ENCODE measurements at regions not wholly inside any gene's neighbourhood (a gene's known extent, or its start where the extent isn't known, plus 50 kb on each side); places are given as distances from the start of the nearest gene placed in this dataset.

DNA sequence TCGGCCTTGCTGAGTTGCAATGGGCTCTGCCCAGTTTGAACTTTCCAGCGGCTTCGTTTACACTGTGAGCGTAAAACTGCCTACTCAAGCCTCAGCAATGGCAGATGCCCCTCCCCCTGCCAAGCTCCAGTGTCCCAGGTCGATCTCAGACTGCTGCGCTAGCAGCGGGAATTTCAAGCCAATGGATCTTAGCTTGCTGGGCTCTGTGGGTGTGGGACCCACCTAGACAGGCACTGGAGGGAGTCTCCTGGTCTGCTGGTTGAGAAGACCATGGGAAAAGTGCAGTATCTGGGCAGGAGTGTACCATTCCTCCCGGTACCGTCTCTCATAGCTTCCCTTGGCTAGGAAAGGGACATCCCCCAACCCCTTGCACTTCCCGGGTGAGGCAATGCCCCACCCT is 88.2 kb downstream of the KLHL28 start:
- no peaks in the 10 kb centered on the region for H3K27me3 ChIP-seq
- H3K36me3 ChIP-seq = no peaks in the 10 kb centered on the region
- H3K4me1 ChIP-seq = no peaks in the 10 kb centered on the region
- H3K27ac ChIP-seq = no peak overlapping the region
- no peak for DNase-seq (ENCODE audit: low spot score in 2 of 2)
- peaks cover 0 to 4% of the 10 kb centered on the region in 2 donors for H3K9me3 ChIP-seq
- H3K4me3 ChIP-seq = no peak overlapping the region
- TF ChIP-seq CTCF (IDR thresholded peaks at IDR 0.05) = no peak
- intact Hi-C loops (cut with DNase I) = no loop called here

DNA sequence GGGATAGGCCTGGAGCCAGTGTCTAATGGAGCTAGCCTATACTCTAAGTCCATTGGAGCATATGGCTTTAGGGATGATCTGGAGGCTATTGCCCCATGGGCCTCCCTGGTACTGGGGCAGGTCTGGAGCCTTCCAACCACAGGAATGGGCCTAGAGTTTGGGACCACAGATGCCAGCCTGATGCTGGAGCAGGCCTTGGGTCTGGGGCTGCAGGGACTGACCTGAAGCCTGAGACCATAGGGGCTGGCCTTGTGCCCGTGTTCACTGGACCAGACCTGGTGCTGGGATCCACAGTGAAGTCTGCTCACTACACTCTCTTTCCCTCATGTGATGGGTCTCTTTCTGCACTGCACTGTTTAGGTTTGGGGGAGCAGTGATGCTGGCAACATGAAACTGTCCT is 95.0 kb downstream of the KLHL28 start:
- TF ChIP-seq CTCF (IDR thresholded peaks at IDR 0.05) = no peak
- intact Hi-C loops (cut with DNase I) = no loop called here
- no peak for DNase-seq (ENCODE audit: low spot score in 2 of 2)
- Histone ChIP-seq H3K27me3 (no peaks in the 10 kb centered on the region), H3K27ac (no peak overlapping the region), H3K4me1 (no peaks in the 10 kb centered on the region), H3K4me3 (no peak overlapping the region), H3K36me3 (no peaks in the 10 kb centered on the region), H3K9me3 (peaks cover 0 to 4% of the 10 kb centered on the region in 2 donors)

DNA sequence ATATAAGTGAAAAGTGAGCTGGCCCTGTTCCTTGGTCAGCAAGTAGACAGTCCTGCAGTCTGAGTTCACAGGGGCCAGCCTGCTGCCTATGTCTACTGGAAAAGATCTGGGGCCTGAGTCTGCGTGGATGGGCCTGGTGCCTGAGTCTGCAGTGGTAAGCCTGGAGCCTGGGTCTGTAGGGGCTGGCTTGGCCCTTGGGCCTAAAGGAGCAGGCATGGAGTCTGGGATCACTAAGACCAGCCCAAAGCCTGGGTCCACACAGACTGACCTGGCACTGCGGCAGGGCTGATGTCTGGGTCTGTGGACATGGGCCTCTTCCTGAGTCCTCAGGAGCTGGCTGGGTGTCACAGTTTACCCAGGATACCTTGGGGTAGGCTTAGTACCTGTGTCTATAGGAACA is 95.4 kb downstream of the KLHL28 start:
- Histone ChIP-seq H3K27me3 (no peaks in the 10 kb centered on the region), H3K4me1 (no peaks in the 10 kb centered on the region), H3K27ac (no peak overlapping the region), H3K4me3 (no peak overlapping the region), H3K36me3 (no peaks in the 10 kb centered on the region), H3K9me3 (peaks cover 0 to 4% of the 10 kb centered on the region in 2 donors)
- DNase-seq (ENCODE audit: low spot score in 2 of 2) = no peak
- intact Hi-C loops (cut with DNase I) = no loop called here
- no peak for TF ChIP-seq CTCF (IDR thresholded peaks at IDR 0.05)

DNA sequence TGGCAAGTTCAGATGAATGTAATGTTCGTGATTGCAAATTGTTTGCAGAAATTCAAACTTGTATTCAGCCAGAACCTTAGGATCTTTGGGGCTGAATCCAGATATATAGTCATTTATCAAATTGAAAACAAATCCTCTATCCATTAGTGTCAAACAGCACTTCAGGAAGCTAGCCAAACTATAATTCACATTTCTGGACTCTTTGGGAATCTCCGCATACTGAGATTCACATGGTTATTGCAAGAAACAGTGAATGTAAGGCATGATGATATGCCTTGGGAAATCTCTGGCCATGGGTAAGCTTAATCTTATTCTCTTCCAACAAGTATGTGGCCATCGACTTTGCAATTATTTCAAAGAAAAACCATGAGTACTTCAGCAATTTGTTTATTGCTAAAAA is 98.5 kb downstream of the KLHL28 start:
- intact Hi-C loops (cut with DNase I) = no loop called here
- no peak overlapping the region for H3K4me3 ChIP-seq
- no peaks in the 10 kb centered on the region for H3K27me3 ChIP-seq
- no peaks in the 10 kb centered on the region for H3K9me3 ChIP-seq
- no peaks in the 10 kb centered on the region for H3K36me3 ChIP-seq
- DNase-seq (ENCODE audit: low spot score in 2 of 2) = no peak
- H3K27ac ChIP-seq = no peak overlapping the region
- no peaks in the 10 kb centered on the region for H3K4me1 ChIP-seq
- no peak for TF ChIP-seq CTCF (IDR thresholded peaks at IDR 0.05)

GRCh38 chr14:44854114-44854513 is 107.6 kb downstream of the KLHL28 start:
- intact Hi-C loops (cut with DNase I) = no loop called here
- Histone ChIP-seq H3K27ac (no peak overlapping the region), H3K27me3 (no peaks in the 10 kb centered on the region), H3K4me1 (no peaks in the 10 kb centered on the region), H3K4me3 (no peak overlapping the region), H3K36me3 (no peaks in the 10 kb centered on the region), H3K9me3 (no peaks in the 10 kb centered on the region)
- no peak for TF ChIP-seq CTCF (IDR thresholded peaks at IDR 0.05)
- no peak for DNase-seq (ENCODE audit: low spot score in 2 of 2)
